HCT116 (cell line): ENCODE measurements at regions not wholly inside any gene's neighbourhood (a gene's known extent, or its start where the extent isn't known, plus 50 kb on each side); places are given as distances from the start of the nearest gene placed in this dataset.

Experiments used
- POLR2AphosphoS5 ChIP-seq: IDR thresholded peaks from 2 replicates; pipeline ENCODE4 v1.6.1; 2011; ENCODE audit warnings: mild to moderate bottlenecking, low read depth, low read length, moderate library complexity
- TF ChIP-seq, protein P1 (sequence below), 3 experiments: fragments of 200-600 bp in 1 of 3; sonication (generic) in 1 of 3; IDR thresholded peaks in 2 of 3; conservative IDR thresholded peaks in 1 of 3; 2 replicates each; pipeline ENCODE4 v1.5.1; 2012 to 2017; ENCODE audit warnings: low read depth in 2 of 3, low read length in 2 of 3, antibody characterized with exemption in 1 of 3, borderline replicate concordance in 1 of 3, control low read depth in 1 of 3, mild to moderate bottlenecking in 1 of 3, mixed read lengths in 1 of 3, mixed run types in 1 of 3, moderate library complexity in 1 of 3; ENCODE audit not compliant: insufficient read depth in 1 of 3
- TF ChIP-seq, protein P2 (sequence below): IDR thresholded peaks from 2 replicates; pipeline ENCODE4 v1.6.1; 2011; ENCODE audit warnings: mild to moderate bottlenecking, low read length, moderate library complexity; ENCODE audit not compliant: insufficient replicate concordance; ENCODE audit errors: extremely low read depth

DNA sequence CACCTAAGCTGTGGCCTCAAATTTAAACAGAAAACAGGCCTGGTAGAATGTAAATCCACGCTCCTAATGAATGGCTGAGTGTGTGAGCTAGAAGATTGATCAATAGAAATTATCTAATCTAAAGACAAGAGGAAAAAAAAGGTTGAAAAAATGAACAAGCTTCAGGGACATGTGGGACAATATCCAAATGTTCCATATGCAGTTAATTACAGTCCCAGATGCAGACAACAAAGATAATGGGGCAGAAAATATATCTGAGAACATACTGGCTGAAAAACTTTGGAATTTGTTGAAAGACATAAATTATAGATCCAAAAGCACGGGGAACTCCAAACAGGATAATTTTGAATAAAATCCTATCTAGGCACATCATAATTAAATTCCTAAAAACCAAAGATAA lies 186.7 kb upstream of the SIX2 start:
- TF ChIP-seq, protein P1, sequence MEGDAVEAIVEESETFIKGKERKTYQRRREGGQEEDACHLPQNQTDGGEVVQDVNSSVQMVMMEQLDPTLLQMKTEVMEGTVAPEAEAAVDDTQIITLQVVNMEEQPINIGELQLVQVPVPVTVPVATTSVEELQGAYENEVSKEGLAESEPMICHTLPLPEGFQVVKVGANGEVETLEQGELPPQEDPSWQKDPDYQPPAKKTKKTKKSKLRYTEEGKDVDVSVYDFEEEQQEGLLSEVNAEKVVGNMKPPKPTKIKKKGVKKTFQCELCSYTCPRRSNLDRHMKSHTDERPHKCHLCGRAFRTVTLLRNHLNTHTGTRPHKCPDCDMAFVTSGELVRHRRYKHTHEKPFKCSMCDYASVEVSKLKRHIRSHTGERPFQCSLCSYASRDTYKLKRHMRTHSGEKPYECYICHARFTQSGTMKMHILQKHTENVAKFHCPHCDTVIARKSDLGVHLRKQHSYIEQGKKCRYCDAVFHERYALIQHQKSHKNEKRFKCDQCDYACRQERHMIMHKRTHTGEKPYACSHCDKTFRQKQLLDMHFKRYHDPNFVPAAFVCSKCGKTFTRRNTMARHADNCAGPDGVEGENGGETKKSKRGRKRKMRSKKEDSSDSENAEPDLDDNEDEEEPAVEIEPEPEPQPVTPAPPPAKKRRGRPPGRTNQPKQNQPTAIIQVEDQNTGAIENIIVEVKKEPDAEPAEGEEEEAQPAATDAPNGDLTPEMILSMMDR (IDR thresholded peaks at IDR 0.05 in 2 of 3, conservative IDR thresholded peaks at IDR 0.05 in 1 of 3; ENCODE audit: borderline replicate concordance in 1 of 3, insufficient read depth in 1 of 3, low read depth in 2 of 3, low read length in 2 of 3): no peak
- TF ChIP-seq, protein P2, sequence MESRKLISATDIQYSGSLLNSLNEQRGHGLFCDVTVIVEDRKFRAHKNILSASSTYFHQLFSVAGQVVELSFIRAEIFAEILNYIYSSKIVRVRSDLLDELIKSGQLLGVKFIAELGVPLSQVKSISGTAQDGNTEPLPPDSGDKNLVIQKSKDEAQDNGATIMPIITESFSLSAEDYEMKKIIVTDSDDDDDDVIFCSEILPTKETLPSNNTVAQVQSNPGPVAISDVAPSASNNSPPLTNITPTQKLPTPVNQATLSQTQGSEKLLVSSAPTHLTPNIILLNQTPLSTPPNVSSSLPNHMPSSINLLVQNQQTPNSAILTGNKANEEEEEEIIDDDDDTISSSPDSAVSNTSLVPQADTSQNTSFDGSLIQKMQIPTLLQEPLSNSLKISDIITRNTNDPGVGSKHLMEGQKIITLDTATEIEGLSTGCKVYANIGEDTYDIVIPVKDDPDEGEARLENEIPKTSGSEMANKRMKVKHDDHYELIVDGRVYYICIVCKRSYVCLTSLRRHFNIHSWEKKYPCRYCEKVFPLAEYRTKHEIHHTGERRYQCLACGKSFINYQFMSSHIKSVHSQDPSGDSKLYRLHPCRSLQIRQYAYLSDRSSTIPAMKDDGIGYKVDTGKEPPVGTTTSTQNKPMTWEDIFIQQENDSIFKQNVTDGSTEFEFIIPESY: no peak
- TF ChIP-seq POLR2AphosphoS5: no peak
